NB4 (cell line): ENCODE measurements at regions not wholly inside any gene's neighbourhood (a gene's known extent, or its start where the extent isn't known, plus 50 kb on each side); places are given as distances from the start of the nearest gene placed in this dataset.

Experiments
- CTCF ChIP-seq: IDR thresholded peaks from one replicate; pipeline ENCODE4 v1.5.1; 2012; ENCODE audit warnings: low read depth, low read length
- POLR2A ChIP-seq: IDR thresholded peaks from 2 replicates; pipeline ENCODE4 v1.6.1; 2011; ENCODE audit warnings: mild to moderate bottlenecking; ENCODE audit not compliant: insufficient read length; ENCODE audit errors: extremely low read depth

GRCh38 chr5:113922343-113922742, 408.8 kb downstream of the YTHDC2 start:
- TF ChIP-seq CTCF (no peak), POLR2A (no peak)
